ENCODE measurements at regions not wholly inside any gene's neighbourhood (a gene's known extent, or its start where the extent isn't known, plus 50 kb on each side); places are given as distances from the start of the nearest gene placed in this dataset.

DNA sequence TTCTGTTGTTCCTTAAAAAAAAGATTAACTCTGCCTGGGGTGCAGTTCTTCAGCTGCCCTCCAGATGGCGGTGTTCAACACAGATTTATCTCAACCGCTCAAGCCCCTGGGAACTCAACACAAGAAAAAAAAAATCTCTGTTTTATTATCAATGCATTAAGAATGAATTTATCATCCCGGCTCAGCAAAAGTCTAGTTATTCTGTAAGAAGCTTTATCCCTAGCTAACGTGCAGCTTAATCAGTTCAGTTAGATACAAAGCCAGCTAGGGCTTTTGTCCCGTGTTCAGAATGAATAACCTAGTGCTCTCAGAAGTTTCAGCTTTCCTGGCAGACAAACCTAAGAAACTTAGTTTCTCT lies 475.9 kb upstream of the CCL2 start (continued):
- TF ChIP-seq, protein P1, sequence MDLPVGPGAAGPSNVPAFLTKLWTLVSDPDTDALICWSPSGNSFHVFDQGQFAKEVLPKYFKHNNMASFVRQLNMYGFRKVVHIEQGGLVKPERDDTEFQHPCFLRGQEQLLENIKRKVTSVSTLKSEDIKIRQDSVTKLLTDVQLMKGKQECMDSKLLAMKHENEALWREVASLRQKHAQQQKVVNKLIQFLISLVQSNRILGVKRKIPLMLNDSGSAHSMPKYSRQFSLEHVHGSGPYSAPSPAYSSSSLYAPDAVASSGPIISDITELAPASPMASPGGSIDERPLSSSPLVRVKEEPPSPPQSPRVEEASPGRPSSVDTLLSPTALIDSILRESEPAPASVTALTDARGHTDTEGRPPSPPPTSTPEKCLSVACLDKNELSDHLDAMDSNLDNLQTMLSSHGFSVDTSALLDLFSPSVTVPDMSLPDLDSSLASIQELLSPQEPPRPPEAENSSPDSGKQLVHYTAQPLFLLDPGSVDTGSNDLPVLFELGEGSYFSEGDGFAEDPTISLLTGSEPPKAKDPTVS (IDR thresholded peaks at IDR 0.05; ENCODE audit: low read depth, low read length): no peak
- no peak for TF ChIP-seq SIN3A (IDR thresholded peaks at IDR 0.05; ENCODE audit: low read depth, low read length)
- TF ChIP-seq KDM1A (IDR thresholded peaks at IDR 0.05; ENCODE audit: borderline replicate concordance): no peak
- TF ChIP-seq IRF3 (IDR thresholded peaks at IDR 0.05): no peak
- TF ChIP-seq, protein P2, sequence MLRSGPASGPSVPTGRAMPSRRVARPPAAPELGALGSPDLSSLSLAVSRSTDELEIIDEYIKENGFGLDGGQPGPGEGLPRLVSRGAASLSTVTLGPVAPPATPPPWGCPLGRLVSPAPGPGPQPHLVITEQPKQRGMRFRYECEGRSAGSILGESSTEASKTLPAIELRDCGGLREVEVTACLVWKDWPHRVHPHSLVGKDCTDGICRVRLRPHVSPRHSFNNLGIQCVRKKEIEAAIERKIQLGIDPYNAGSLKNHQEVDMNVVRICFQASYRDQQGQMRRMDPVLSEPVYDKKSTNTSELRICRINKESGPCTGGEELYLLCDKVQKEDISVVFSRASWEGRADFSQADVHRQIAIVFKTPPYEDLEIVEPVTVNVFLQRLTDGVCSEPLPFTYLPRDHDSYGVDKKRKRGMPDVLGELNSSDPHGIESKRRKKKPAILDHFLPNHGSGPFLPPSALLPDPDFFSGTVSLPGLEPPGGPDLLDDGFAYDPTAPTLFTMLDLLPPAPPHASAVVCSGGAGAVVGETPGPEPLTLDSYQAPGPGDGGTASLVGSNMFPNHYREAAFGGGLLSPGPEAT (IDR thresholded peaks at IDR 0.05; ENCODE audit: low read depth): no peak
- TF ChIP-seq SMC3 (IDR thresholded peaks at IDR 0.05; ENCODE audit: borderline replicate concordance, low read length): peak; percentile 79
- no peak for TF ChIP-seq RUNX3 (IDR thresholded peaks at IDR 0.05; ENCODE audit: low read length)
- TF ChIP-seq, protein P3, sequence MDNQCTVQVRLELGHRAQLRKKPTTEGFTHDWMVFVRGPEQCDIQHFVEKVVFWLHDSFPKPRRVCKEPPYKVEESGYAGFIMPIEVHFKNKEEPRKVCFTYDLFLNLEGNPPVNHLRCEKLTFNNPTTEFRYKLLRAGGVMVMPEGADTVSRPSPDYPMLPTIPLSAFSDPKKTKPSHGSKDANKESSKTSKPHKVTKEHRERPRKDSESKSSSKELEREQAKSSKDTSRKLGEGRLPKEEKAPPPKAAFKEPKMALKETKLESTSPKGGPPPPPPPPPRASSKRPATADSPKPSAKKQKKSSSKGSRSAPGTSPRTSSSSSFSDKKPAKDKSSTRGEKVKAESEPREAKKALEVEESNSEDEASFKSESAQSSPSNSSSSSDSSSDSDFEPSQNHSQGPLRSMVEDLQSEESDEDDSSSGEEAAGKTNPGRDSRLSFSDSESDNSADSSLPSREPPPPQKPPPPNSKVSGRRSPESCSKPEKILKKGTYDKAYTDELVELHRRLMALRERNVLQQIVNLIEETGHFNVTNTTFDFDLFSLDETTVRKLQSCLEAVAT (IDR thresholded peaks at IDR 0.05): no peak

Measured in GM12878 (cell line).